ENCODE measurements at regions not wholly inside any gene's neighbourhood (a gene's known extent, or its start where the extent isn't known, plus 50 kb on each side); places are given as distances from the start of the nearest gene placed in this dataset.

- H3K27ac ChIP-seq: no peak overlapping the region
- no peak for DNase-seq
- no peaks in the 10 kb centered on the region for H3K9me3 ChIP-seq
- TF ChIP-seq CTCF (IDR thresholded peaks at IDR 0.05): no peak
- no peak overlapping the region for H3K9ac ChIP-seq (ENCODE audit: low read depth in 2 of 2, low read length in 2 of 2)
- no peaks in the 10 kb centered on the region for H3K27me3 ChIP-seq
- no peak overlapping the region for H3K4me3 ChIP-seq
- intact Hi-C loops (cut with DNase I): no loop called here
- H3K4me1 ChIP-seq: no peaks in the 10 kb centered on the region
- no peaks in the 10 kb centered on the region for H3K36me3 ChIP-seq
Observed at GRCh38 chr10:61529208-61529607, 76.0 kb upstream of the TMEM26 start.

GRCh38 chr10:61503051-61503450 lies 49.9 kb upstream of the TMEM26 start:
- Histone ChIP-seq H3K27me3 (no peaks in the 10 kb centered on the region), H3K9ac (ENCODE audit: low read depth in 2 of 2, low read length in 2 of 2) (no peak overlapping the region), H3K36me3 (no peaks in the 10 kb centered on the region), H3K4me1 (no peaks in the 10 kb centered on the region), H3K27ac (no peak overlapping the region), H3K4me3 (no peak overlapping the region), H3K9me3 (no peaks in the 10 kb centered on the region)
- DNase-seq: no peak
- intact Hi-C loops (cut with DNase I): no loop called here
- TF ChIP-seq CTCF (IDR thresholded peaks at IDR 0.05): no peak

Measured in colonic mucosa (tissue), 4 donors.